ENCODE measurements at regions not wholly inside any gene's neighbourhood (a gene's known extent, or its start where the extent isn't known, plus 50 kb on each side); places are given as distances from the start of the nearest gene placed in this dataset.

GRCh38 chr9:38228331-38229103, 159.5 kb upstream of the SHB start:
- no peaks in the 10 kb centered on the region for H3K9me3 ChIP-seq
- H3K27ac ChIP-seq, result no peak overlapping the region
- no peaks in the 10 kb centered on the region for H3K36me3 ChIP-seq
- DNase-seq, result no peak
- H3K27me3 ChIP-seq, result no peaks in the 10 kb centered on the region
- TF ChIP-seq POLR2A (IDR thresholded peaks at IDR 0.05), result no peak
- TF ChIP-seq CTCF (IDR thresholded peaks at IDR 0.05), result no peak
- H3K4me1 ChIP-seq, result peaks cover 0 to 5% (median 0%) of the 10 kb centered on the region in 4 donors
- no peak overlapping the region for H3K4me3 ChIP-seq

GRCh38 chr9:38227656-38228055, 158.6 kb upstream of the SHB start:
- Histone ChIP-seq H3K27ac (no peak overlapping the region), H3K9me3 (no peaks in the 10 kb centered on the region), H3K36me3 (no peaks in the 10 kb centered on the region), H3K4me1 (peaks cover 0 to 5% (median 0%) of the 10 kb centered on the region in 4 donors), H3K27me3 (no peaks in the 10 kb centered on the region), H3K4me3 (no peak overlapping the region)
- DNase-seq, result no peak
- TF ChIP-seq POLR2A (IDR thresholded peaks at IDR 0.05) (no peak), CTCF (IDR thresholded peaks at IDR 0.05) (no peak)

- peak in 2 of 3 donors; percentile 33 to 56 for DNase-seq
- Histone ChIP-seq H3K27ac (no peak overlapping the region), H3K36me3 (no peaks in the 10 kb centered on the region), H3K27me3 (no peaks in the 10 kb centered on the region), H3K4me3 (peak overlapping the region in 1 of 4 donors; percentile 6), H3K4me1 (peaks cover 0 to 5% (median 0%) of the 10 kb centered on the region in 4 donors), H3K9me3 (no peaks in the 10 kb centered on the region)
- no peak for TF ChIP-seq POLR2A (IDR thresholded peaks at IDR 0.05)
- TF ChIP-seq CTCF (IDR thresholded peaks at IDR 0.05), result no peak
Measured at GRCh38 chr9:38227061-38227540, 158.1 kb upstream of the SHB start.

GRCh38 chr9:38226491-38226951, 157.5 kb upstream of the SHB start:
- TF ChIP-seq CTCF (IDR thresholded peaks at IDR 0.05) (no peak), POLR2A (IDR thresholded peaks at IDR 0.05) (no peak)
- no peaks in the 10 kb centered on the region for H3K9me3 ChIP-seq
- H3K27me3 ChIP-seq, result no peaks in the 10 kb centered on the region
- no peaks in the 10 kb centered on the region for H3K36me3 ChIP-seq
- no peak overlapping the region for H3K4me3 ChIP-seq
- H3K27ac ChIP-seq, result no peak overlapping the region
- H3K4me1 ChIP-seq, result peaks cover 0 to 5% (median 0%) of the 10 kb centered on the region in 4 donors
- no peak for DNase-seq

GRCh38 chr9:38224941-38225340, 155.9 kb upstream of the SHB start:
- no peak overlapping the region for H3K27ac ChIP-seq
- no peaks in the 10 kb centered on the region for H3K36me3 ChIP-seq
- no peaks in the 10 kb centered on the region for H3K9me3 ChIP-seq
- H3K4me1 ChIP-seq, result peaks cover 0 to 5% (median 0%) of the 10 kb centered on the region in 4 donors
- no peak overlapping the region for H3K4me3 ChIP-seq
- H3K27me3 ChIP-seq, result no peaks in the 10 kb centered on the region
- no peak for DNase-seq
- TF ChIP-seq POLR2A (IDR thresholded peaks at IDR 0.05) (no peak), CTCF (IDR thresholded peaks at IDR 0.05) (no peak)
